ENCODE measurements at regions not wholly inside any gene's neighbourhood (a gene's known extent, or its start where the extent isn't known, plus 50 kb on each side); places are given as distances from the start of the nearest gene placed in this dataset.
A peak's percentile ranks its signal among the peaks of the same experiment; 100 is the strongest.

GRCh38 chr9:84206801-84207370, 133.7 kb downstream of the SLC28A3 start:
- Mint-ChIP-seq H3K36me3 (no peaks in the 10 kb centered on the region), H3K9me3 (no peaks in the 10 kb centered on the region), H3K27me3 (peaks cover 2% of the 10 kb centered on the region), H3K4me3 (no peak overlapping the region), H3K27ac (no peak overlapping the region), H3K4me1 (ENCODE audit: unreplicated experiment) (peaks cover 5% of the 10 kb centered on the region)
- no peak for DNase-seq (ENCODE audit: extremely low spot score, unreplicated experiment)
- no peak for TF ChIP-seq CTCF (conservative IDR thresholded peaks at IDR 0.05)

GRCh38 chr9:84207491-84207951, 133.0 kb downstream of the SLC28A3 start:
- no peak for TF ChIP-seq CTCF (conservative IDR thresholded peaks at IDR 0.05)

GRCh38 chr9:84212246-84212645, 128.3 kb downstream of the SLC28A3 start:
- no peak for DNase-seq (ENCODE audit: extremely low spot score, unreplicated experiment)
- no peak for TF ChIP-seq CTCF (conservative IDR thresholded peaks at IDR 0.05)
- H3K4me3 Mint-ChIP-seq, result no peak overlapping the region
- peaks cover 3% of the 10 kb centered on the region for H3K9me3 Mint-ChIP-seq
- peaks cover 5% of the 10 kb centered on the region for H3K4me1 Mint-ChIP-seq (ENCODE audit: unreplicated experiment)
- no peaks in the 10 kb centered on the region for H3K36me3 Mint-ChIP-seq
- no peaks in the 10 kb centered on the region for H3K27me3 Mint-ChIP-seq
- no peak overlapping the region for H3K27ac Mint-ChIP-seq

More at GRCh38 chr9:84207491-84207951, 133.0 kb downstream of the SLC28A3 start:
- Mint-ChIP-seq H3K4me3 (no peak overlapping the region), H3K27me3 (peaks cover 2% of the 10 kb centered on the region), H3K27ac (no peak overlapping the region), H3K4me1 (ENCODE audit: unreplicated experiment) (peaks cover 5% of the 10 kb centered on the region), H3K9me3 (no peaks in the 10 kb centered on the region), H3K36me3 (no peaks in the 10 kb centered on the region)
- DNase-seq (ENCODE audit: extremely low spot score, unreplicated experiment), result no peak

- Mint-ChIP-seq H3K9me3 (peaks cover 3% of the 10 kb centered on the region), H3K4me3 (no peak overlapping the region), H3K27ac (peak overlapping the region; percentile 66), H3K27me3 (no peaks in the 10 kb centered on the region), H3K4me1 (ENCODE audit: unreplicated experiment) (no peaks in the 10 kb centered on the region), H3K36me3 (no peaks in the 10 kb centered on the region)
- TF ChIP-seq CTCF (conservative IDR thresholded peaks at IDR 0.05), result no peak
- DNase-seq (ENCODE audit: extremely low spot score, unreplicated experiment), result no peak
These were observed 127.6 kb downstream of the SLC28A3 start for GRCh38 chr9:84212982-84213381.

GRCh38 chr9:84216151-84216550, 124.4 kb downstream of the SLC28A3 start:
- H3K27me3 Mint-ChIP-seq, result no peaks in the 10 kb centered on the region
- no peak for TF ChIP-seq CTCF (conservative IDR thresholded peaks at IDR 0.05)
- no peaks in the 10 kb centered on the region for H3K36me3 Mint-ChIP-seq
- H3K9me3 Mint-ChIP-seq, result peaks cover 3% of the 10 kb centered on the region
- no peak overlapping the region for H3K27ac Mint-ChIP-seq
- H3K4me1 Mint-ChIP-seq (ENCODE audit: unreplicated experiment), result no peaks in the 10 kb centered on the region
- no peak for DNase-seq (ENCODE audit: extremely low spot score, unreplicated experiment)
- no peak overlapping the region for H3K4me3 Mint-ChIP-seq

- H3K27me3 Mint-ChIP-seq, result no peaks in the 10 kb centered on the region
- H3K36me3 Mint-ChIP-seq, result no peaks in the 10 kb centered on the region
- DNase-seq (ENCODE audit: extremely low spot score, unreplicated experiment), result no peak
- H3K9me3 Mint-ChIP-seq, result peaks cover 11% of the 10 kb centered on the region
- TF ChIP-seq CTCF (conservative IDR thresholded peaks at IDR 0.05), result no peak
- H3K4me3 Mint-ChIP-seq, result no peak overlapping the region
- H3K27ac Mint-ChIP-seq, result no peak overlapping the region
- no peaks in the 10 kb centered on the region for H3K4me1 Mint-ChIP-seq (ENCODE audit: unreplicated experiment)
These were observed 122.2 kb downstream of the SLC28A3 start for GRCh38 chr9:84218322-84218721.

Data from type B pancreatic cell (in vitro differentiated cells).